ENCODE measurements at regions not wholly inside any gene's neighbourhood (a gene's known extent, or its start where the extent isn't known, plus 50 kb on each side); places are given as distances from the start of the nearest gene placed in this dataset.

DNA sequence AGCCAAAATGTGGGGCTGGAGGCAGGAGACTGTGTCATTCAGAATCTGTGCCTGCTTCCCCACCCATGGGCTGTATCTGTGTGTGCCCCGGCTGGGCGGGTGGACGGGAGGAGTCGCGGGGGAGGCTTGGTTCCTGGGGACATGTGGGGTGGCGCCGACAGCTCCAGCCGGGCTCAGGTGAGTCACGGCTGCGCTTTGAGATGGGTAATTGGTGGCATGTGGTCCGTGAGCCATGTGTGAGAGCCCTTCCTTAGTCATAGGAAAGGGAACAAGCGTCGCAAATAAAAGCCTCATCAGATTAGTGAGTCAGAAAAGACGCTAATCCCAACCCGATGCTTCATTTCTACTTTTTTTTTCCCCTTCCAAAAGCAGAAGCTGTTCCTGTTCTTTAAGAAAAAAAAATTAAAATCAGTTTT, 118.6 kb upstream of the ZNF536 start:
- TF ChIP-seq, protein P1, sequence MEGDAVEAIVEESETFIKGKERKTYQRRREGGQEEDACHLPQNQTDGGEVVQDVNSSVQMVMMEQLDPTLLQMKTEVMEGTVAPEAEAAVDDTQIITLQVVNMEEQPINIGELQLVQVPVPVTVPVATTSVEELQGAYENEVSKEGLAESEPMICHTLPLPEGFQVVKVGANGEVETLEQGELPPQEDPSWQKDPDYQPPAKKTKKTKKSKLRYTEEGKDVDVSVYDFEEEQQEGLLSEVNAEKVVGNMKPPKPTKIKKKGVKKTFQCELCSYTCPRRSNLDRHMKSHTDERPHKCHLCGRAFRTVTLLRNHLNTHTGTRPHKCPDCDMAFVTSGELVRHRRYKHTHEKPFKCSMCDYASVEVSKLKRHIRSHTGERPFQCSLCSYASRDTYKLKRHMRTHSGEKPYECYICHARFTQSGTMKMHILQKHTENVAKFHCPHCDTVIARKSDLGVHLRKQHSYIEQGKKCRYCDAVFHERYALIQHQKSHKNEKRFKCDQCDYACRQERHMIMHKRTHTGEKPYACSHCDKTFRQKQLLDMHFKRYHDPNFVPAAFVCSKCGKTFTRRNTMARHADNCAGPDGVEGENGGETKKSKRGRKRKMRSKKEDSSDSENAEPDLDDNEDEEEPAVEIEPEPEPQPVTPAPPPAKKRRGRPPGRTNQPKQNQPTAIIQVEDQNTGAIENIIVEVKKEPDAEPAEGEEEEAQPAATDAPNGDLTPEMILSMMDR (IDR thresholded peaks at IDR 0.05; ENCODE audit: poor library complexity) = no peak
- TF ChIP-seq EZH2 (IDR thresholded peaks at IDR 0.05; ENCODE audit: borderline replicate concordance) (no peak), EZH2phosphoT487 (IDR thresholded peaks at IDR 0.05; ENCODE audit: low read depth, severe bottlenecking, unreplicated experiment) (no peak)
